C4-2B (cell line): ENCODE measurements at regions not wholly inside any gene's neighbourhood (a gene's known extent, or its start where the extent isn't known, plus 50 kb on each side); places are given as distances from the start of the nearest gene placed in this dataset.
"Not testable (repeated sequence)": the region's sequence is repeated elsewhere in the genome, so short reads cannot be mapped to it uniquely, and the experiment has no call there.

Experiments used
- ZFX ChIP-seq: fragments of 450-650 bp; IDR thresholded peaks from 2 replicates; pipeline ENCODE4 v1.6.1; 2017
- TF ChIP-seq, protein P1 (sequence below): fragments of 450-650 bp; conservative IDR thresholded peaks from 2 replicates; pipeline ENCODE4 v1.5.1; 2017; ENCODE audit warnings: mild to moderate bottlenecking

DNA sequence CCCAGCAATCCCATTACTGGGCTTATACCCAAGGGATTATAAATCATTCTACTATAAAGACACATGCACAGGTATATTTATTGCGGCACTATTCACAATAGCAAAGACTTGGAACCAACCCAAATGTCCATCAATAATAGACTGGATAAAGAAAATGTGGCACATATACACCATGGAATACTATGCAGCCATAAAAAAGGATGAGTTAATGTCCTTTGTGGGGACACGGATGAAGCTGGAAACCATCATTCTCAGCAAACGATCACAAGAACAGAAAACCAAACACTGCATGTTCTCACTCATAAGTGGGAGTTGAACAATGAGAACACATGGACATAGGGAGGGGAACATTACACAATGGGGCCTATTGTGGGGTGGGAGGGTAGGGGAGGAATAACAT lies 224.4 kb upstream of the SERP2 start:
- TF ChIP-seq, protein P1, sequence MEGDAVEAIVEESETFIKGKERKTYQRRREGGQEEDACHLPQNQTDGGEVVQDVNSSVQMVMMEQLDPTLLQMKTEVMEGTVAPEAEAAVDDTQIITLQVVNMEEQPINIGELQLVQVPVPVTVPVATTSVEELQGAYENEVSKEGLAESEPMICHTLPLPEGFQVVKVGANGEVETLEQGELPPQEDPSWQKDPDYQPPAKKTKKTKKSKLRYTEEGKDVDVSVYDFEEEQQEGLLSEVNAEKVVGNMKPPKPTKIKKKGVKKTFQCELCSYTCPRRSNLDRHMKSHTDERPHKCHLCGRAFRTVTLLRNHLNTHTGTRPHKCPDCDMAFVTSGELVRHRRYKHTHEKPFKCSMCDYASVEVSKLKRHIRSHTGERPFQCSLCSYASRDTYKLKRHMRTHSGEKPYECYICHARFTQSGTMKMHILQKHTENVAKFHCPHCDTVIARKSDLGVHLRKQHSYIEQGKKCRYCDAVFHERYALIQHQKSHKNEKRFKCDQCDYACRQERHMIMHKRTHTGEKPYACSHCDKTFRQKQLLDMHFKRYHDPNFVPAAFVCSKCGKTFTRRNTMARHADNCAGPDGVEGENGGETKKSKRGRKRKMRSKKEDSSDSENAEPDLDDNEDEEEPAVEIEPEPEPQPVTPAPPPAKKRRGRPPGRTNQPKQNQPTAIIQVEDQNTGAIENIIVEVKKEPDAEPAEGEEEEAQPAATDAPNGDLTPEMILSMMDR: not testable (repeated sequence)
- not testable (repeated sequence) for TF ChIP-seq ZFX
